ENCODE measurements at regions not wholly inside any gene's neighbourhood (a gene's known extent, or its start where the extent isn't known, plus 50 kb on each side); places are given as distances from the start of the nearest gene placed in this dataset.
"Not testable (repeated sequence)": the region's sequence is repeated elsewhere in the genome, so short reads cannot be mapped to it uniquely, and the experiment has no call there.

DNA sequence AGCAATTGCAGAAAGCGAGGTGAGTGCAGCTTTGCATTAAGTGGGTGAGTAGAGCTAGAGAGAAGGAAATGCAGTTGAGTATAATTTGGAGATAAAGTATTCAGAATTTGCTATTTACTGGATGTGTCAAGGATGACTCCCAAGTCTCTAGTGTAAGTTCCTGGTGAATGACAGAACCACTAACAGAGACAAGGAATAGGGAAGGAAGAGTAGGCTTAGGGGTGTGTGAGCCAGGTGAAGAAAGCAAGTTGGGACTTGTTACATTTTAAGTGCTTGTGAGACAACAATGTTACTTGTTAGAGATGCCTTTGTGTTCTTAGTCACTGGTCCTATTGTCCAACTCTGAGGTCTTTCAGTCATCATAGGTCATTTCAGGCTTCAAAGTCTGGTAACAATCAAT is 70.8 kb downstream of the TBC1D26 start:
- H3K9me3 ChIP-seq, result not testable (repeated sequence)
- 93 to 100% methylated on average over 1 of the region's 1 CpG for WGBS, 2 donors

DNA sequence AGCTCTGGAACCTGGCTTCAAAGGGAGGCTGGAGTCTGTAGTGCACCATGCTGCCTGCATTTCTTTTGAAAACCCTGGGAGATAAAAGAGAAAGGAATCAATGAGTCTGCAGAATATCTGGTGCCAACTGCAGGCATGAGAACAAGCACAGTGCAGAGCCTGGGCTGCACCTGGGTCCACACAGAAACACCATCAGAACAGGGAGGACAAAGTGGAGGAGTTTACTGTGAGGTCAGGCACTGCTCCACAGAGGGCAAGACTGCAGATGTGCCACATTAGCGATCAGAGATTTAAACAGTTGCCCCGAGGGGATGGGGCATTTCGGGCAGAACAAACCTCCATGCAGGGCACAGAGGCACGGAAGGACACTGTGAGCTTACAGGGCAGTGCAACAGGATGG is 74.7 kb downstream of the TBC1D26 start:
- H3K36me3 ChIP-seq; H3K27ac ChIP-seq; H3K4me1 ChIP-seq; H3K27me3 ChIP-seq; DNase-seq (ENCODE audit: low spot score in 2 of 2); H3K9me3 ChIP-seq; H3K4me3 ChIP-seq: not testable (repeated sequence)
- WGBS, 2 donors, result 47 to 48% methylated on average over 2 to 3 of the region's 4 CpGs

More for the DNA sequence above, 70.8 kb downstream of the TBC1D26 start:
- not testable (repeated sequence) for H3K4me3 ChIP-seq; H3K27me3 ChIP-seq; H3K4me1 ChIP-seq; H3K27ac ChIP-seq; DNase-seq (ENCODE audit: low spot score in 2 of 2); H3K36me3 ChIP-seq

DNA sequence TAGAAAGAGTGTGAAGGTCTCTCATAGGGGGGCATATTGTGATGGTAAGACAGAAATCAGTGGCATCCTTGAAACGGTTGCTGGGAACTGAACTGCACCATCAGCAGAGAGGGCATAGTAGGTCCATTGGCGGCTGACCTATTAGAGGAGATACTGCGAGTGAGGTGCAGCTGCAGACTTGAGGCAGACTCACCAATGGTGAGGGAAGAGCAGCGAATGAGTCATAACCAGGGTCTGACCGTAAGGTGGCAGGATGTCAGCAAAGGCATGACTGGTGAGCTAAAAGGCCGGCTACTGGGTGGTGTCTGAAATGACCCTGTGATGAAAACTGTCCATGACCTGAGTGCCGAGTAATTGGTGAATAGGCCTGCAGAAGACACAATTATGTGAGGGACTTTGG is 81.3 kb downstream of the TBC1D26 start:
- not testable (repeated sequence) for H3K9me3 ChIP-seq; H3K27ac ChIP-seq; H3K27me3 ChIP-seq; H3K4me3 ChIP-seq; H3K4me1 ChIP-seq; DNase-seq (ENCODE audit: low spot score in 2 of 2); H3K36me3 ChIP-seq
- 77 to 89% methylated on average over 4 of the region's 7 CpGs for WGBS, 2 donors

DNA sequence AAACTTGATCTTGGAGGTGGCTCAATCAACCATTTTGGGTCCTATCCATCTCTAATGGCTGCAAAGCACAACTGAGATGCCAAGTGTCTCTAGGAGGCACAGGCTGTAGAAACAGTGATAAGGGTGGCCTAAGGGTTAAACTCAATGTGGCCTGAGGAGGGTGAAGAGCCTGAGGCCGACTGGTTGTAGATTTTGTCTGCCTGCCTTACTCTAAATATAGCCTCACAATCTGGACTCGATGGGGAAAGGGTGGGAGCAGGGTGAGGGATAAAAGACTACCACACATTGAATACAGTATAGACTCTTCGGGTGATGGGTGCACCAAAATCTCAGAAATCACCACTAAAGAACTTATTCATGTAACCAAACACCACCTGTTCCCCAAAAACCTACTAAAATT is 81.9 kb downstream of the TBC1D26 start:
- not testable (repeated sequence) for H3K4me1 ChIP-seq; H3K9me3 ChIP-seq; H3K4me3 ChIP-seq; H3K27ac ChIP-seq; H3K36me3 ChIP-seq; H3K27me3 ChIP-seq; DNase-seq (ENCODE audit: low spot score in 2 of 2)
- WGBS, 2 donors, result 32 to 38% methylated on average over 3 of the region's 3 CpGs

DNA sequence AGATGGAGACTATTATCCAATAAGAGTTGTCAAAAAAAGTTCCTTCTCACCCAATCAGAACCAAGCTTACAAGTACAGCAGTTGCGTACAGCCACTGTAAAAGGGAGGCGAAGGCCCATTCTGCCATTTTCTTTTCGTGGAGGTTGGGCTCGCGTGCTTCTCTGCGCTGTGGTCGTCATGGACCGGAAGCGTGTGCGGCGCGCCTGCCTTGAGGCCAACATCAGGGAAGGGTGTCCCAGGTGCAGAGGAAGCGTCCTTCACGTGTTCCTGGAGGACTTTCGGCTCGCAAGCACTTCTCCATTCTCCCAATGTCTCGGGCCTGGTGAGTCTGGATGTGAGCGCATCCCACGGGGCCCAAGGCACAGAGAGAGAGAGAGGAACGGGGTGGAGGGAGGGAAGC is 85.8 kb downstream of the TBC1D26 start:
- H3K27ac ChIP-seq; H3K4me3 ChIP-seq; H3K4me1 ChIP-seq; H3K9me3 ChIP-seq; H3K36me3 ChIP-seq; DNase-seq (ENCODE audit: low spot score in 2 of 2); H3K27me3 ChIP-seq: not testable (repeated sequence)
- 95 to 96% methylated on average over 20 of the region's 20 CpGs for WGBS, 2 donors

DNA sequence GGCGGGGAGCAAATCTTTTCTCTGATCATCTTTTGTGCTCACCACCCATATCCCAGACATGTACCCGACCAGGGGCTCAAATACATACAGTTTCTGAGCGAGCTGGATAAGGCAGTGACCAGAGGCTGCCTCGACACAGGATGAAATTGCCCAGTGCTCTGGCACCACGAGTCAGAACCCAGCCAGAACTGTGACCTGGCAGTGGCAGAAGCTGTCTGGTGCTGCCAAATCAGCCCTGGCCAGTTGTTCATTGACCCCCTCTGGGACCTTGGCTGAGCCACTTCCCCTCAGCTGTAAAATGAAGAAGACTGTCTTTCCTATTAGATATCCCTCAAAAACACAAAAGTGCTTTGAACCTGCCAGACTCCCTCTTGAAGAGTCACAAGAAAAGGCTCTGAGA is 90.2 kb downstream of the TBC1D26 start:
- H3K27me3 ChIP-seq; H3K4me3 ChIP-seq; H3K4me1 ChIP-seq; H3K9me3 ChIP-seq; DNase-seq (ENCODE audit: low spot score in 2 of 2); H3K36me3 ChIP-seq; H3K27ac ChIP-seq: not testable (repeated sequence)
- WGBS, 2 donors, result 60 to 65% methylated on average over 2 to 3 of the region's 5 CpGs

DNA sequence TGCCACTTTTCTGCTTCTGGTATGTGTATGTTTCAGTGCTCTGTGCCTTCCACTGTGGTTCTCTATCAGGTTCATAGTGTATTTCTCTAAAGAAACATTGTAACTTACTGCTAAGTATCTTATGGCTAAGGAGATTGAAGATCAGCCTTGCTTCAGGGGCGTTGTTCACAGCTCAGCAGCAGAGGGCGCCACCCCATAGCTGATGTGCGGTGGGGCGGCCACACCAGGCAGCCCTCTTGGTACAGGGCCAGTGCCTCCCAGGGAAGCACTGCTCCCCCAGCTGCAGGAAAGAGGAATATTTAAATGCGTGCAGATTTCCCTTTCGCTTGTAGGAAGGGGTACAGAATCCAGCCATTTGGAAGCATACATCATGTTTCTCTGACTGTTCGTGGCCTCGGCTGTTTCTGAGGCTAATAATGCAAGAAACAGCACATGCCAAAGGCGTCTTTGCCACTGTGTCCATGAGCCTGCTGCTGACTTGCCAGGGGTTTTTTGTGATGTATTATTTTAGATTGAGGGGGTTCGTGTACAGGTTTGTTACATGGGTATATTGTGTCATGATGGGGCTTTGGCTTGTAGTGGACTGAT is 96.7 kb downstream of the TBC1D26 start:
- H3K27me3 ChIP-seq, H3K4me3 ChIP-seq, H3K27ac ChIP-seq, H3K4me1 ChIP-seq, H3K36me3 ChIP-seq, H3K9me3 ChIP-seq: not testable (repeated sequence)
- TF ChIP-seq, protein P1, sequence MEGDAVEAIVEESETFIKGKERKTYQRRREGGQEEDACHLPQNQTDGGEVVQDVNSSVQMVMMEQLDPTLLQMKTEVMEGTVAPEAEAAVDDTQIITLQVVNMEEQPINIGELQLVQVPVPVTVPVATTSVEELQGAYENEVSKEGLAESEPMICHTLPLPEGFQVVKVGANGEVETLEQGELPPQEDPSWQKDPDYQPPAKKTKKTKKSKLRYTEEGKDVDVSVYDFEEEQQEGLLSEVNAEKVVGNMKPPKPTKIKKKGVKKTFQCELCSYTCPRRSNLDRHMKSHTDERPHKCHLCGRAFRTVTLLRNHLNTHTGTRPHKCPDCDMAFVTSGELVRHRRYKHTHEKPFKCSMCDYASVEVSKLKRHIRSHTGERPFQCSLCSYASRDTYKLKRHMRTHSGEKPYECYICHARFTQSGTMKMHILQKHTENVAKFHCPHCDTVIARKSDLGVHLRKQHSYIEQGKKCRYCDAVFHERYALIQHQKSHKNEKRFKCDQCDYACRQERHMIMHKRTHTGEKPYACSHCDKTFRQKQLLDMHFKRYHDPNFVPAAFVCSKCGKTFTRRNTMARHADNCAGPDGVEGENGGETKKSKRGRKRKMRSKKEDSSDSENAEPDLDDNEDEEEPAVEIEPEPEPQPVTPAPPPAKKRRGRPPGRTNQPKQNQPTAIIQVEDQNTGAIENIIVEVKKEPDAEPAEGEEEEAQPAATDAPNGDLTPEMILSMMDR (IDR thresholded peaks at IDR 0.05), result peak; percentile 59 to 91 (median 84)
- TF ChIP-seq EP300 (IDR thresholded peaks at IDR 0.05), result peak in 1 of 2 donors; percentile 39
- WGBS, 2 donors, result 7 to 8% methylated on average over 10 of the region's 10 CpGs
- DNase-seq (ENCODE audit: low spot score in 2 of 2), result peak; percentile 51 to 81

DNA sequence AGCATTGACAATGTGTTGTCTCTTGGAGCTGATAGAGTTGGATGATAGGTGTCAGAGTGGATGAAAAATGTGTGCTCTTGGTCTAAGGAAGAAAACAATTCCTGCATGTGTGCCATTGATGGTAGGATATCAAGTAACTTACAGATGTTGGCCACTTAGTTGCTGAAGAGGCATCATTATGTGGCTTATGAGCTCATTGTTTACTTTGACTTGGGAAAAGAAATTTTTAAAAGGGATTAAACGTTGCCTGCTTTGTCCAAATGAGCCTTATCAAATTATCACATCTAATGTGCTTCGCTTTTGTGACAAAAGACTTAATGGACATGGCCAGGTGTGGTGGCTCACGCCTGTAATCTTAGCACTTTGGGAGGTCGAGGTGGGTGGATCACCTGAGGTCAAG is 98.1 kb downstream of the TBC1D26 start:
- not testable (repeated sequence) for H3K27ac ChIP-seq; H3K4me1 ChIP-seq; H3K27me3 ChIP-seq; H3K4me3 ChIP-seq; H3K36me3 ChIP-seq; DNase-seq (ENCODE audit: low spot score in 2 of 2); H3K9me3 ChIP-seq
- 75 to 85% methylated on average over 4 of the region's 4 CpGs for WGBS, 2 donors

DNA sequence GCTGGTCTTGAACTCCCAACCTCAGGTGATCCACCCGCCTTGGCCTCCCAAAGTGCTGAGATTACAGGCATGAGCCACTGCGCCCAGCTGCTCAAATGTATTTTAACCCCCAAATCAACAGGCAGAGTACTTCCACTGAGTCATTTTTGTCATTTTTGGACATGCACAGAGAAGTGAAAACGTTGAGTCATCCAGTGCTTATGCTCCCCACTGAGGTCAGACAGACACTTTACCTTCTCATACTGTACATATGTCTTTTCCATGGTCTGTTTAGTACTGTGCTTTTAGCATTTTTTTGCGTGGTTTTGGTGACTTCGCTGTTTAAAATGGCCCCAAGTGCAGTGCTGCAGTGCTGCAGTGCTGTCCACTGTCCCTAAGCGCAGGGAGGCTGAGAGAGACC is 99.1 kb downstream of the TBC1D26 start:
- not testable (repeated sequence) for H3K4me3 ChIP-seq; H3K36me3 ChIP-seq; H3K4me1 ChIP-seq; H3K27ac ChIP-seq; H3K27me3 ChIP-seq; H3K9me3 ChIP-seq; DNase-seq (ENCODE audit: low spot score in 2 of 2)
- WGBS, 2 donors, result 73 to 75% methylated on average over 6 of the region's 6 CpGs

DNA sequence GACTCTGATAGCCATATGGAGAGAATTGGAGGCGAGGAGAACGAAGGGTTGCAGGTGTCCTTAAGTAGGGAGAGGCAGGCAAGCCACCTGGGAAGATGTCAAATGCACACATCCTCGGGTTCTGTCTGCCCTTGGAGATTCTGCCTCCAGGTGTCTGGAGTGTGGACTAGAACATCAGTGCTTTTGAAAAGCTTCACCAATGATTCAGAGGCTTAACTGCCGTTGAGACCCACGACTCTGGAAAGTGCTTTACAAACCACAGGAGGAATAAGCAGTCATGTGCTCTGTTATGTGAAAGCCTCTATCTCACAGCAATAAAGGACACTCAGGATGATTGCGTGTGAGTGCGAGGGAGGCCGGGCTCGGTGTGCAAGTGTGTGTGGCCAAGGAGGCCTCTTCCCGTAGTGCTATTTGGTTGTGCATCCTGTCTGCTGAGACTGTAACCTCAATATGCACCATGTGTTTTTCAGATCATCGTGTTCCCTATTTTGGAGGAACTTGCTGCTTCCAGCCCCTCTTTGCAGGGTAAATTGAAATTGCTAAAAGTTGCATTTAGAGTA is 100.9 kb downstream of the TBC1D26 start:
- not testable (repeated sequence) for DNase-seq (ENCODE audit: low spot score in 2 of 2); H3K27ac ChIP-seq; H3K36me3 ChIP-seq; H3K27me3 ChIP-seq; H3K4me3 ChIP-seq; H3K4me1 ChIP-seq; H3K9me3 ChIP-seq
- WGBS, 2 donors, result 65 to 70% methylated on average over 11 of the region's 11 CpGs

DNA sequence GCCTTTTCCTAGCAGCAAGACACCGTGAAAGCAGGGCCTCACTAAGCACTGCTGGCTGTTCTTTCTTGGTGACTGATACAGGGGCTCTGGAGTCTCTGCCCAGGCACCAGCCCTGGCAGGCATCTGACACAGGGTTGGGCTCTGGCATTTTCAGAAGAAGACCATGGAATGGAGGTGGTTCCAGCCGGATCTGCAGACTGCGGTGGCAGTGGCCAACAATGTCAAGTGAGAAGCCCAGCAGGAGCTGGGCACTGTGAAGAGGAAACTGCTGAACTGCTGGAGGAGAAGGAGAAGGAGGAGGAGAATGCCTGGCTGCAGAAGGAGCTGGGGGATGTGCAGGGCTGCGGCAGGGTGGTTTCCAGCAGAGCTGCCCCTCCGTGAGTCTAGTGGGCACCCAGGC is 101.8 kb downstream of the TBC1D26 start:
- not testable (repeated sequence) for H3K27me3 ChIP-seq; H3K36me3 ChIP-seq; H3K4me3 ChIP-seq; DNase-seq (ENCODE audit: low spot score in 2 of 2); H3K4me1 ChIP-seq; H3K9me3 ChIP-seq; H3K27ac ChIP-seq
- 67 to 84% methylated on average over 3 of the region's 5 CpGs for WGBS, 2 donors

DNA sequence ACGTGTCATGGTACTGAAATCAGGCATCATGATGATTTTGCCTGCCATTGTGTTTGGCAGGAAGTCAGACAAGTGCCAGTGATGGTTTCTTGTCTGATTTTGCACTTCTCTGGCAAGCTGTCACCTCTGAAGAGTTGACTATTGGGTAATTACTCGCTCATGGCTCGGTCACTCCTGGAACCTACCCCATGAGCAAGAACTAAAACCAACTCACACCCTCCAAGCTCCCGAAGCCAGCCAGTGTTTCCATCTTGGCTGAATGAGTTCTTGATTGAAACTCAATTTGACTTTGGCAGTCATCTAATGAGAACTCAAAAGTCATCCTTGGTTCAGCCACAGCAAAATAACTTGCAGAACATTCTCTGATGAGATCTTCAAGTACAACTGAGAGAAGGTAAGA is 103.4 kb downstream of the TBC1D26 start:
- DNase-seq (ENCODE audit: low spot score in 2 of 2); H3K27me3 ChIP-seq; H3K36me3 ChIP-seq; H3K27ac ChIP-seq; H3K9me3 ChIP-seq; H3K4me3 ChIP-seq; H3K4me1 ChIP-seq: not testable (repeated sequence)
- 87 to 100% methylated on average over 1 to 4 of the region's 4 CpGs for WGBS, 2 donors

DNA sequence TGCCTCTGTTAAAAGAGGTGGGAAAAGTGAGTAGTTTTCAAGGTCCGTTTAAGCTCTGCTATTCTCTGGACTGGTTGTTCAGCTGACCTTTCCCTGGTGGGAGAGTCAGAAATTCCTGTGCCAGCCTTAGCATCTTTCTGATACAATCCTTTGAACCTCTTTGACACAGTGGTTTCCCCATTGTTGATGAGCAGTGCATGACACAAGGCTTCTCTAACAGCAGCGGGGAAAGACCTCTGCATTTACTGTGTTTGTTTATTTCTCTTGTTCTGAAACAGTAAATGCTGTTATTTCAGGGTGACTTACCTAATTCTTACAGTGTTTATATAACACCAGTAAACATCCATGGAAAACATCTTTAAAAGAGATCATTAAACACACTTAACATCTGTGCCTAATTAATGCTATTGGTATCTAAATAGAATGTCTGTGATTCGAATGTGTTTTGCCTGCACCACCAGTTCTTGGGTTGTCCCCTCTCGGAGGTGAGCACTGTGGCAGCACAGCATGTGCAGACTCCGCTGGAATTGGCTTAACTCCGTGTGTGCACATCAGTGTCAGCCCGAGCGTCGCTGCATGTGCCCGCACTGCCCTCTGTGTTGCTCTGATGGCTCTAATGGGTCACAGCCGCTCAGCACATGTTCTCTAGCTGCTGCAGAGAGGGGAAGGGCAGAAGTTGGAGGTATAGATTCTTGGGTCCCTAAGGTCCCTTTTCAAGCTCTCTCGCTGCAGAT is 104.3 kb downstream of the TBC1D26 start:
- WGBS, 2 donors, result 72 to 85% methylated on average over 3 to 5 of the region's 12 CpGs
- H3K4me3 ChIP-seq, result not testable (repeated sequence)

More for the DNA sequence above, 104.3 kb downstream of the TBC1D26 start:
- not testable (repeated sequence) for H3K4me1 ChIP-seq; DNase-seq (ENCODE audit: low spot score in 2 of 2); H3K9me3 ChIP-seq; H3K27ac ChIP-seq; H3K27me3 ChIP-seq; H3K36me3 ChIP-seq

All from tibial nerve (tissue), 4 donors.